Brain microvascular endothelial cell (primary cell): ENCODE measurements at regions not wholly inside any gene's neighbourhood (a gene's known extent, or its start where the extent isn't known, plus 50 kb on each side); places are given as distances from the start of the nearest gene placed in this dataset.

Experiments
- DNase-seq: peaks from one replicate; pipeline ENCODE4 v3.0.0-alpha.2; 2020
- H3K27ac ChIP-seq: fragments of 250-450 bp; sonication (Bioruptor Pico); 2 replicates; pipeline ENCODE4 v1.5.1; 2020; ENCODE audit warnings: mild to moderate bottlenecking, moderate library complexity
- H3K27me3 ChIP-seq: fragments of 250-450 bp; sonication (Bioruptor Pico); replicated peaks from 2 replicates; pipeline ENCODE4 v1.5.1; 2020; ENCODE audit warnings: mild to moderate bottlenecking
- H3K36me3 ChIP-seq: fragments of 250-450 bp; sonication (Bioruptor Pico); replicated peaks from 2 replicates; pipeline ENCODE4 v1.5.1; 2020; ENCODE audit warnings: mild to moderate bottlenecking
- H3K4me3 ChIP-seq: 2 replicates; pipeline ENCODE4 v1.5.1; 2011; ENCODE audit warnings: low read depth, mild to moderate bottlenecking, control low read depth, low read length, moderate library complexity
- in situ Hi-C: cut with HindIII; loops from 2 replicates; pipeline ENCODE4 v1.10.0; 2017; ENCODE audit warnings: low sequenced_read_pairs, low pct_ligation_motif_present
- TF ChIP-seq, protein P1 (sequence below): IDR thresholded peaks from 2 replicates; pipeline ENCODE4 v1.5.1; 2011; ENCODE audit warnings: low read depth, mild to moderate bottlenecking, moderate library complexity, low read length, control low read depth, inconsistent platforms; ENCODE audit errors: missing control alignments

DNA sequence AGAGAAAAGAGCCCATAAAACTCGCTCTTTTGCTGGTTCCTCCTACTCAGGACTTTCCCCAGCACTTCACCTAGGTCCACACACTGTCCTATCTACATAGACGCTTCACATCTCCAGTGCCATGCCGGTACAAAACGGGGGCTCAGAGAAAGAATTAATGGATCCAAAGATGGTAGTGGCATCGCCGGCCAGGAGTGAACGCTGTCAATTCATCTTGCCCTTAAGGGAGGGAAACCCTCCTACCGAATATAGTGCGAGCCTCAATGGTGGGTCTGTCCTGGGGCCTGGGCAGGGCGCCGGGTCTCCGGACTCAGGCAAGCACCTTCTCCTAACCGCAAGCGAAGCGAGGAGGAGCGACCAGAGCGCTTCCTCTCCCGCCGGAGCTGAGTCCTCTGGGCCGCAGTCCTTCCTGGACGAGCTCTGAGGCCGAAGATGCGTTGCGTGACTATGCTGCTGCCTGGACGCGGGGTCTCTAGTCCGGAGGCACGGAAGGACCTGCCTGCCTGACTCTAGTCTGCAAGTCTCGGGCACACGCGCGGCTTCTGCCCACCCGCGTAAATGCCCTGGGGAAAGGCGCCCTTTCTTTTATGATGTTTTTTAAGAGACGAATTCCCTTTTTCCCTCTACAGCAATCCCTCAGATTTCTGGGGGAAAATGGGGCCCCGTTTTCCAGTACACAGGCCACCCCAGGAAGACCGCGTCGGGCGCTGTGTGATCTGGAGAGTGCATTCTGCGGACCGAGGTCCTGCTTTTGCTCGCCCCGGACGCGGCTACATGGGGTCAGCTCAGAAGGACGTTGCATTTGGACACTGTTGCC is 100.1 kb upstream of the PRDM1 start:
- in situ Hi-C loops, result no loop called here
- Histone ChIP-seq H3K27ac (no peak overlapping the region), H3K27me3 (peaks cover 23% of the 10 kb centered on the region), H3K36me3 (no peaks in the 10 kb centered on the region), H3K4me3 (peak overlapping the region; percentile 52)
- TF ChIP-seq, protein P1, sequence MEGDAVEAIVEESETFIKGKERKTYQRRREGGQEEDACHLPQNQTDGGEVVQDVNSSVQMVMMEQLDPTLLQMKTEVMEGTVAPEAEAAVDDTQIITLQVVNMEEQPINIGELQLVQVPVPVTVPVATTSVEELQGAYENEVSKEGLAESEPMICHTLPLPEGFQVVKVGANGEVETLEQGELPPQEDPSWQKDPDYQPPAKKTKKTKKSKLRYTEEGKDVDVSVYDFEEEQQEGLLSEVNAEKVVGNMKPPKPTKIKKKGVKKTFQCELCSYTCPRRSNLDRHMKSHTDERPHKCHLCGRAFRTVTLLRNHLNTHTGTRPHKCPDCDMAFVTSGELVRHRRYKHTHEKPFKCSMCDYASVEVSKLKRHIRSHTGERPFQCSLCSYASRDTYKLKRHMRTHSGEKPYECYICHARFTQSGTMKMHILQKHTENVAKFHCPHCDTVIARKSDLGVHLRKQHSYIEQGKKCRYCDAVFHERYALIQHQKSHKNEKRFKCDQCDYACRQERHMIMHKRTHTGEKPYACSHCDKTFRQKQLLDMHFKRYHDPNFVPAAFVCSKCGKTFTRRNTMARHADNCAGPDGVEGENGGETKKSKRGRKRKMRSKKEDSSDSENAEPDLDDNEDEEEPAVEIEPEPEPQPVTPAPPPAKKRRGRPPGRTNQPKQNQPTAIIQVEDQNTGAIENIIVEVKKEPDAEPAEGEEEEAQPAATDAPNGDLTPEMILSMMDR, result no peak
- DNase-seq, result no peak

DNA sequence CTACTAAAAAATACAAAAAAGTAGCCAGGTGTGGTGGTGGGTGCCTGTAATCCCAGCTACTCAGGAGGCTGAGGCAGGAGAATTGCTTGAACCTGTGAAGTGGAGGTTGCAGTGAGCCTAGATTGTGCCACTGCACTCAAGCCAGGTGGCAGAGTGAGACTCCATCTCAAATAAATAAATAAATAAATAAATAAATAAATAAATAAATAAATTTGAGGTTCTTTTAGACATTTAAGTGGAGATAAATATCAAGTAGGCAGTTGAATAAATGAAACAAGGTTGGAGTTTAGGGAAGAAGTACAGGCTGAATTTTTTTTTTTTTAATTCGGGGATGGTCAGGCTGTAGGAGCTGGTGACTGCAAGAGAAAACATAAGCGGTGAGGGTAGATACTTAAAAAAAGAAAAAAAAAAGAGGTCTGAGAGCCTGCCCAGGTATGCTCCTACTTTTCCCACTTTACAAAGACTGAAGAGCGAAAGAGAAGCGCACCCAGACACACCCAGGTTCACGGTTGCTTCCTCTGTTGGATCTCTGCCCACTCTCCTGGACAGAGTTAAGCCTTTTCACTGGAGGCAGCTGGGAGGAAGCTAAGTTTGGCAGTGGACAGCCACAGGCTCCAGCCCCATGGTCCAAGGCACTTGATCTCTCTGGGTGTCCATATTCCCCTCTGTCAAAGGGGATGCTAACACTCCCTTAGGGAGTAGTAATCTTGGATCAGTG is 100.9 kb upstream of the PRDM1 start:
- Histone ChIP-seq H3K36me3 (no peaks in the 10 kb centered on the region), H3K4me3 (no peak overlapping the region), H3K27me3 (peaks cover 23% of the 10 kb centered on the region), H3K27ac (no peak overlapping the region)
- in situ Hi-C loops, result no loop called here
- TF ChIP-seq, protein P1, result no peak
- no peak for DNase-seq

DNA sequence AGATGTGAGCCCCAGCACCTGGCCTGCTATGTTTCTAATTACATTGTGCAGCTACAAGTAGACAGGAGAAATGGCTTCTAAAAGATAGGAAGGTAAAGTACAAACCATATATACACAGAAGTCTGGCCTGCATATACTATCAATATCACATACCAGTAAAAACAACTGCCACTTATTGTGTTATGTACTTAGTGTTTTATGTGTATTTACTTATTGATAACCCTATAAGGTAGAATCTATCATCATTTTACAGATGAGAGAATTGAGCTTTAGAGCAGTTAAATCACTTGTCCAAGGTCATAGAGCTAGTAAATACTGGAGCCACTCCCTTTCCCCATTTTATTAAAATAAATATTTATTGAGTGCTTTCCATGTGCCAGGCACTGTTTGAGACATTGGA is 102.4 kb upstream of the PRDM1 start:
- H3K27me3 ChIP-seq, result peaks cover 21% of the 10 kb centered on the region
- H3K27ac ChIP-seq, result no peak overlapping the region
- no peaks in the 10 kb centered on the region for H3K36me3 ChIP-seq
- in situ Hi-C loops, result no loop called here
- H3K4me3 ChIP-seq, result no peak overlapping the region
- TF ChIP-seq, protein P1, result no peak
- no peak for DNase-seq

DNA sequence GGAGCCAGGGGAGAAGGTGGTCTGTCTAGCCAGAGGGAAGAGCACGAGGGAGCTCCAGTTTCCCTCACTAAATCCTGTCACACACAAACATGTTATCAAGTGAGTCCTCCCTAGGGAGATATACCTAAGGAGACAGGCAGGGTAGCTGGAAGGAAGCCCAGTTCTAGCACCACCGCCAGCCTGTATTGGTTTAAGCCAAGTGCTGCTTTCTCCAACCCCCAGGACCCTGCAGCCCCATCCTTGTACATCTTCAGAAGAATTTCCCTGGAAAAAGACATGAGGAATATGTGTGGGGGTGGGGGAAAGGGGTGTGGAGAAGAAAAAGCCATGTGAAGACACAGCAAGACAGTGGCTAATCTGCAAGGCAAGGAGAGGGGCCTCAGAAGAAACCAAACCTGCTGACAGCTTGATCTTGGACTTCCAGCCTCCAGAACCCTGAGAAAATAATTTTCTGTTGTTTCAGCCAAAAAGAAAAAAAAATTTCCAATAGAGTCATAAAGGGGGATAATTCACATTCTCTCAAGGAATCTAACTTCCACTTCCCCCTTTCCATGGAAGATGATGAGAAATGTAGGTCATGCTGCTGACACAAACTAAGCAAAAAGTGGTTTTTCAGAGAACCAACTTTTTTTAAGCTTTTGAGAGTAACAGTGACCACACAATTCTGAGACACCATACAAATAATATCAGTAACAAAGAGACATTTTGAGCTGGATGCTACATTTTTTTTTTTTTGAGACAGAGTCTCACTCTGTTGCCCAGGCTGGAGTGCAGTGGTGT is 103.2 kb upstream of the PRDM1 start:
- in situ Hi-C loops, result no loop called here
- no peaks in the 10 kb centered on the region for H3K36me3 ChIP-seq
- no peak overlapping the region for H3K27ac ChIP-seq
- no peak for DNase-seq
- H3K27me3 ChIP-seq, result peaks cover 21% of the 10 kb centered on the region
- H3K4me3 ChIP-seq, result no peak overlapping the region
- TF ChIP-seq, protein P1, result no peak

DNA sequence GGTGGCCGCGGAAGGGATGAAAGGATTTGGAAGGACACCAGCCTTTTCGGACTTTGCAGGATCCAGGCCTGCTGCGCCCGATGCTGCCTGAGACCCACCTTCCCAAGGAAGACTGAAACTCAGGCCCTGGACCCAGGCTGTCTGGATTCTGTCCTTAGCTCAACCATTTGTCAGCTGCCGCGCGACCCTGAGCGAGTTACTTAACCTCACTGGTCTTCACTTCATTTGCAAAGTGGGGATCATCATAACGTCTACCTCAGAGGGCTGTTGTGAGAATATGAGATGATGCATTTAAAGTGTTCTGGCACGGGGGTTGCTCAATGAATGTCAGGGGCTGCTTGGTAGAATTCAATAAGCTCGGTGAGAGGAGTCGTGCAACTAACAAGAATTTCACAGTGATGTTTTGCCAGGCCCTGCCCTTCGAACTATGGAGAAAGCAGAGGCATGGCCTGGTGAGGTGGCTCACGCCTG is 104.2 kb upstream of the PRDM1 start:
- TF ChIP-seq, protein P1, result no peak
- Histone ChIP-seq H3K4me3 (peak overlapping the region; percentile 54), H3K27me3 (peaks cover 21% of the 10 kb centered on the region), H3K27ac (no peak overlapping the region), H3K36me3 (no peaks in the 10 kb centered on the region)
- in situ Hi-C loops, result no loop called here
- DNase-seq, result no peak
